Coronary artery (tissue), 2 donors: ENCODE measurements at regions not wholly inside any gene's neighbourhood (a gene's known extent, or its start where the extent isn't known, plus 50 kb on each side); places are given as distances from the start of the nearest gene placed in this dataset.
"Not testable (repeated sequence)": the region's sequence is repeated elsewhere in the genome, so short reads cannot be mapped to it uniquely, and the experiment has no call there.

Experiments used
- DNase-seq: peaks from one replicate; pipeline ENCODE4 v3.0.0-alpha.2; 2017; ENCODE audit warnings: low spot score
- H3K27ac ChIP-seq, 2 donors: fragments of 200-600 bp; sonication (generic); one replicate each; pipeline ENCODE4 v1.5.1; 2016 to 2019
- H3K4me3 ChIP-seq: fragments of 200-600 bp; sonication (generic); 2 replicates; pipeline ENCODE4 v1.5.1; 2016; ENCODE audit warnings: mild to moderate bottlenecking, moderate library complexity
- TF ChIP-seq, protein P1 (sequence below): fragments of 200-600 bp; sonication (generic); IDR thresholded peaks from one replicate; pipeline ENCODE4 v1.5.1; 2019; ENCODE audit warnings: antibody characterized with exemption

- DNase-seq, result no peak
- TF ChIP-seq, protein P1, sequence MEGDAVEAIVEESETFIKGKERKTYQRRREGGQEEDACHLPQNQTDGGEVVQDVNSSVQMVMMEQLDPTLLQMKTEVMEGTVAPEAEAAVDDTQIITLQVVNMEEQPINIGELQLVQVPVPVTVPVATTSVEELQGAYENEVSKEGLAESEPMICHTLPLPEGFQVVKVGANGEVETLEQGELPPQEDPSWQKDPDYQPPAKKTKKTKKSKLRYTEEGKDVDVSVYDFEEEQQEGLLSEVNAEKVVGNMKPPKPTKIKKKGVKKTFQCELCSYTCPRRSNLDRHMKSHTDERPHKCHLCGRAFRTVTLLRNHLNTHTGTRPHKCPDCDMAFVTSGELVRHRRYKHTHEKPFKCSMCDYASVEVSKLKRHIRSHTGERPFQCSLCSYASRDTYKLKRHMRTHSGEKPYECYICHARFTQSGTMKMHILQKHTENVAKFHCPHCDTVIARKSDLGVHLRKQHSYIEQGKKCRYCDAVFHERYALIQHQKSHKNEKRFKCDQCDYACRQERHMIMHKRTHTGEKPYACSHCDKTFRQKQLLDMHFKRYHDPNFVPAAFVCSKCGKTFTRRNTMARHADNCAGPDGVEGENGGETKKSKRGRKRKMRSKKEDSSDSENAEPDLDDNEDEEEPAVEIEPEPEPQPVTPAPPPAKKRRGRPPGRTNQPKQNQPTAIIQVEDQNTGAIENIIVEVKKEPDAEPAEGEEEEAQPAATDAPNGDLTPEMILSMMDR, result no peak
Measured at GRCh38 chr11:29093416-29094120, 923.3 kb downstream of the KCNA4 start.

GRCh38 chr11:29087200-29087812 lies 929.5 kb downstream of the KCNA4 start:
- Histone ChIP-seq H3K27ac (no peak overlapping the region), H3K4me3 (no peak overlapping the region)
- TF ChIP-seq, protein P1, result no peak
- no peak for DNase-seq

More at GRCh38 chr11:29093416-29094120, 923.3 kb downstream of the KCNA4 start:
- H3K4me3 ChIP-seq, result no peak overlapping the region
- no peak overlapping the region for H3K27ac ChIP-seq

- Histone ChIP-seq H3K4me3 (no peak overlapping the region), H3K27ac (no peak overlapping the region)
- TF ChIP-seq, protein P1, result no peak
- DNase-seq, result no peak
Measured at GRCh38 chr11:29075726-29076125, 941.1 kb downstream of the KCNA4 start.

DNA sequence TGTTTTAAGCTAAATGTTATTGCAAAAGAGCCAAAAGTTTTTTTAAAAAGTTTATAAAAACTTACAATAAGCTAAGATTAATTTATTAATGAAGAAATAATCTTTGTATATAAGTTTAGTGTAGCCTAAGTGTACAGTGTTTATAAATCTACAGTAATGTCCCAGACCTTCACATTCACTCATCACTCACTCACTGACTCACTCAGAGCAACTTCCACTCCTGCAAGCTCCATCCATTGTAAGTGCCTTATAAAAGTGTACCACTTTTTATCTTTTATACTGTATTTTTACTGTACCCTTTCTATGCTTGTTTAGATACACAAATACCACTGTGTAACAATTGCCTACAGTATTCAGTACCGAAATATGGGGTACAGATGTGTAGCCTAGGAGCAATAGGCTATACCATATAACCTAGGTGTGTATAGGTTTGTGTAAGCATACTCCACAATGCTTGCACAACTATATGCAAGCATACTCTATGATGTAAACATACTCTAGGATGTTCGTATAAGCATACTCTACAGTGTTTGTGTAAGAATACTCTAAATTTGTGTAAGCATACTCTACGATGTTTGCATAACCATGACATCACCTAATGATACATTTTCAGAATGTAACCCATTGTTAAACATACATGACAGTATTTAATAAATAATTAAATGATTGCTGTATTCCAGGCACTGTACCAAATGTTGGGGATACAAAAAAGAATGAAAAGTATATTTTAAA lies 953.0 kb downstream of the KCNA4 start:
- TF ChIP-seq, protein P1, result no peak
- H3K27ac ChIP-seq, result no peak overlapping the region
- no peak for DNase-seq
- H3K4me3 ChIP-seq, result no peak overlapping the region

- TF ChIP-seq, protein P1, result no peak
- DNase-seq, result no peak
- Histone ChIP-seq H3K27ac (no peak overlapping the region), H3K4me3 (no peak overlapping the region)
Measured at GRCh38 chr11:29061452-29061851, 953.3 kb downstream of the METTL15 start.

GRCh38 chr11:29056487-29056886 lies 948.3 kb downstream of the METTL15 start:
- not testable (repeated sequence) for H3K4me3 ChIP-seq, H3K27ac ChIP-seq, DNase-seq

DNA sequence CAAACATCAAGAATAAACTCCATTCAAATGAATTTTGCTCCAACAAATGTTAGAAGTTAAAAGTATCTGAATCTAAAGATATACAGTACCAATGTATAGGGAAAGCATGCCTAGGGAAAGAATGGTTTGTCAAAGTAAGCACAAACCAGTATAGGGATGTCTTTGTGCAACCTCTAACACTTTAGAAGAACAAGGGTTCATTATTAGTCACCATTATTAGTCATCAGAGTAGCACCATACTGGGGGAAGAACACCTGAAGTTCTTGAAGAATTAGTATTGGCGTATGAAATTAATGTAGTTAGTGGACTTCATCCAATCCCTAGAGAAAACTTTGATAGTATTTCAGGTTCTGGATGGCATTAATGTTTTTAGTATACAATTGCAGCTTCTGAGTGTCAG lies 943.7 kb downstream of the METTL15 start:
- no peak for DNase-seq
- Histone ChIP-seq H3K27ac (no peak overlapping the region), H3K4me3 (no peak overlapping the region)
- TF ChIP-seq, protein P1, result no peak

DNA sequence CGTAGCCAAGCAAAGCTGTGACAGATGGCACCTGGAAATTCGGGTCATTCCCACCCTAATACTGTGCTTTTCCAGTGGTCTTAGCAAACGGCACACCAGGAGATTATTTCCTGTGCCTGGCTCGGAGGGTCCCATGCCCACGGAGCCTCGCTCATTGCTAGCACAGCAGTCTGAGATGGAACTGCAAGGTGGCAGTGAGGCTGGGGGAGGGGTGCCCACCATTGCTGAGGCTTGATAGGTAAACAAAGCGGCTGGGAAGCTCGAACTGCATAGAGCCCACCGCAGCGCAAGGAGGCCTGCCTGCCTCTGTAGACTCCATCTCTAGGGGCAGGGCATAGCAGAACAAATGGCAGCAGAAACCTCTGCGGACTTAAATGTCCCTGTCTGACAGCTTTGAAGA lies 942.8 kb downstream of the METTL15 start:
- not testable (repeated sequence) for H3K27ac ChIP-seq, H3K4me3 ChIP-seq, DNase-seq
